Testis (tissue), 2 donors: ENCODE measurements at regions not wholly inside any gene's neighbourhood (a gene's known extent, or its start where the extent isn't known, plus 50 kb on each side); places are given as distances from the start of the nearest gene placed in this dataset.

Experiments used
- CTCF ChIP-seq, 3 experiments: fragments of 450-650 bp in 2 of 3; fragments of 200-600 bp in 1 of 3; sonication (generic) in 1 of 3; IDR thresholded peaks; one replicate each; pipeline ENCODE4 v1.5.1; 2016 to 2019; ENCODE audit warnings: antibody characterized with exemption in 3 of 3, mild to moderate bottlenecking in 2 of 3, moderate library complexity in 1 of 3
- POLR2A ChIP-seq: fragments of 450-650 bp; IDR thresholded peaks from one replicate; pipeline ENCODE4 v1.6.1; 2017; ENCODE audit warnings: antibody characterized with exemption, mild to moderate bottlenecking, moderate library complexity

GRCh38 chr15:95868450-95868849, 462.1 kb upstream of the NR2F2 start:
- no peak for TF ChIP-seq POLR2A
- no peak for TF ChIP-seq CTCF (IDR thresholded peaks at IDR 0.05)
